OCI-LY1 (cell line): ENCODE measurements at regions not wholly inside any gene's neighbourhood (a gene's known extent, or its start where the extent isn't known, plus 50 kb on each side); places are given as distances from the start of the nearest gene placed in this dataset.

ENCODE experiments used
- EZH2 ChIP-seq: fragments of 200-600 bp; sonication (generic), shearing (Covaris generic); IDR thresholded peaks from 2 replicates; pipeline ENCODE4 v1.8.0; 2017; ENCODE audit warnings: borderline replicate concordance, mixed run types, mild to moderate bottlenecking, antibody characterized with exemption, low read length, moderate library complexity, mixed read lengths
- TF ChIP-seq, protein P1 (sequence below): fragments of 200-600 bp; sonication (generic), shearing (Covaris generic); IDR thresholded peaks from 2 replicates; pipeline ENCODE4 v1.5.1; 2017; ENCODE audit warnings: mild to moderate bottlenecking, antibody characterized with exemption, low read length, moderate library complexity, mixed read lengths

DNA sequence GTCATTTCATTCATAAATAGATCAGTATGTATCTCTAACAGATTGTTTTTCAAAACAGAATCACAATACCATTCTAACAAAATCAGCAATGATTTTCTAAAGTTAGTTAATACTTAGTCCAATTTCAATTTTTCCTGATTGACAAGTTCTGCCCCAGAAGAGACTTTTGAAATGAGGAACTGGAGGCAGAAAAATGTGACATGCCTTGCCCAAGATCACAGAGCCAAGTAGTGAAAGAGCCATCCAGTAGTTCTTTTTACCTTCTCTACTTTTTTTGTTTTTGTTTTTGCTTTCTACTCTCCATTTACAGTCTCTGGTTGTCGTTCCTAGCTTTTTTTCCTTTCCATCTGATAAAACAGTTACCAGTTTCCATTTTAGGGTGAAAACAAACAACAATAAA is 129.3 kb upstream of the TMEM164 start:
- TF ChIP-seq, protein P1, sequence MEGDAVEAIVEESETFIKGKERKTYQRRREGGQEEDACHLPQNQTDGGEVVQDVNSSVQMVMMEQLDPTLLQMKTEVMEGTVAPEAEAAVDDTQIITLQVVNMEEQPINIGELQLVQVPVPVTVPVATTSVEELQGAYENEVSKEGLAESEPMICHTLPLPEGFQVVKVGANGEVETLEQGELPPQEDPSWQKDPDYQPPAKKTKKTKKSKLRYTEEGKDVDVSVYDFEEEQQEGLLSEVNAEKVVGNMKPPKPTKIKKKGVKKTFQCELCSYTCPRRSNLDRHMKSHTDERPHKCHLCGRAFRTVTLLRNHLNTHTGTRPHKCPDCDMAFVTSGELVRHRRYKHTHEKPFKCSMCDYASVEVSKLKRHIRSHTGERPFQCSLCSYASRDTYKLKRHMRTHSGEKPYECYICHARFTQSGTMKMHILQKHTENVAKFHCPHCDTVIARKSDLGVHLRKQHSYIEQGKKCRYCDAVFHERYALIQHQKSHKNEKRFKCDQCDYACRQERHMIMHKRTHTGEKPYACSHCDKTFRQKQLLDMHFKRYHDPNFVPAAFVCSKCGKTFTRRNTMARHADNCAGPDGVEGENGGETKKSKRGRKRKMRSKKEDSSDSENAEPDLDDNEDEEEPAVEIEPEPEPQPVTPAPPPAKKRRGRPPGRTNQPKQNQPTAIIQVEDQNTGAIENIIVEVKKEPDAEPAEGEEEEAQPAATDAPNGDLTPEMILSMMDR = no peak
- TF ChIP-seq EZH2 = no peak
